T-helper 1 cell treated with Interleukin-12 subunit alpha and Interleukin-12 subunit beta and Interleukin-4 antibody, amounts not matched to agents 30 μg/mL and 1 μg/mL, for 36 hours (primary cell): ENCODE measurements at regions not wholly inside any gene's neighbourhood (a gene's known extent, or its start where the extent isn't known, plus 50 kb on each side); places are given as distances from the start of the nearest gene placed in this dataset.
"Not testable (repeated sequence)": the region's sequence is repeated elsewhere in the genome, so short reads cannot be mapped to it uniquely, and the experiment has no call there.

Experiments
- H3K27ac Mint-ChIP-seq: one replicate; pipeline ENCODE4 v1.8.0; 2021; ENCODE audit warnings: mild to moderate bottlenecking, mixed read lengths
- H3K27me3 Mint-ChIP-seq: one replicate; pipeline ENCODE4 v1.8.0; 2021; ENCODE audit warnings: low read depth, mixed read lengths
- H3K36me3 Mint-ChIP-seq: one replicate; pipeline ENCODE4 v1.8.0; 2021; ENCODE audit warnings: low read depth, mixed read lengths
- H3K4me1 Mint-ChIP-seq: one replicate; pipeline ENCODE4 v1.8.0; 2021; ENCODE audit warnings: low read depth, mixed read lengths
- H3K4me3 Mint-ChIP-seq: one replicate; pipeline ENCODE4 v1.8.0; 2021; ENCODE audit warnings: mild to moderate bottlenecking, moderate library complexity, mixed read lengths
- H3K9me3 Mint-ChIP-seq: one replicate; pipeline ENCODE4 v1.8.0; 2021; ENCODE audit warnings: mixed read lengths

DNA sequence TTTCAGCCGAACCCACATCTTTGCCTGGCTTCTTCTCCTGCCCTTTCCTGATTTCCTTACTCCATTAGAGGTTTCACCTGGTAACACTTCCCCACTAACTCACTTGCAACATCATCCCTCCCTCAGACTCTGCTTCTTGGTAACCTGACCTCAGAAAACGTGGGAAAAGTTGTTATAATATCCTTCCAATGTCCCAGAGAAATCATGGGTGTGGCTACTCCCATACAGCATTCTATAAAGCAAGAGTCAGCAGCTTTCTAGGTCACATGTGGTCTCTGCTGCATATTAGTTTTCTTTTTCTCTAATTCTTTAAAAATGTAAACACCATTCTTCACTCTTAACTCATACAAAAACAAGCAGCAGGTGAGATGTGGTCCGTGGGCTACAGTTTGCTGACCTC is 283.1 kb upstream of the MAOA start:
- H3K27ac Mint-ChIP-seq: no peak overlapping the region
- H3K4me1 Mint-ChIP-seq: no peaks in the 10 kb centered on the region
- peaks cover 4% of the 10 kb centered on the region for H3K9me3 Mint-ChIP-seq
- no peak overlapping the region for H3K4me3 Mint-ChIP-seq
- no peaks in the 10 kb centered on the region for H3K27me3 Mint-ChIP-seq
- no peaks in the 10 kb centered on the region for H3K36me3 Mint-ChIP-seq

DNA sequence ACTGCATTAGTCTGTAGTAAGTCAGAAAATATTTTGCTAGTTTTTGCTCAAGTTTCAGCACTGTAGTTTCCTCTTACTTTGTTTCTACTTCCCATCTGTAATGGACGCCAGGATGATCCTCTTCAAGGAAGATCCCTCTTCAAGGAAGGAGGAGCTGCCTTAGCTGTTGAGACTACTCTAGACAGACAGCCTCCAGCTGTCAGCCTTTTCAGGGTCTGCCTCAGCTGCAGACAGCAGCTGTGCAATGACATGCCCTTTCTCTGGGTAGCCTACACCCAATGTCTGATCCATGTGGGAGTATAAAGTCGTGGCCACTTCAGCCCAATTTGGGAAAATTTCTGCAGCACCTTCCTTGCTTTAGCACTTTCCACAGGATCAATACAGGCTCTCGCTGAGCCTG is 281.0 kb upstream of the MAOA start:
- H3K4me1 Mint-ChIP-seq: no peaks in the 10 kb centered on the region
- H3K4me3 Mint-ChIP-seq: no peak overlapping the region
- no peaks in the 10 kb centered on the region for H3K36me3 Mint-ChIP-seq
- no peaks in the 10 kb centered on the region for H3K27me3 Mint-ChIP-seq
- H3K9me3 Mint-ChIP-seq: peaks cover 4% of the 10 kb centered on the region
- no peak overlapping the region for H3K27ac Mint-ChIP-seq

GRCh38 chrX:43380704-43381103 is 275.4 kb upstream of the MAOA start:
- no peaks in the 10 kb centered on the region for H3K27me3 Mint-ChIP-seq
- no peaks in the 10 kb centered on the region for H3K9me3 Mint-ChIP-seq
- H3K4me1 Mint-ChIP-seq: no peaks in the 10 kb centered on the region
- no peak overlapping the region for H3K27ac Mint-ChIP-seq
- no peaks in the 10 kb centered on the region for H3K36me3 Mint-ChIP-seq
- H3K4me3 Mint-ChIP-seq: no peak overlapping the region

DNA sequence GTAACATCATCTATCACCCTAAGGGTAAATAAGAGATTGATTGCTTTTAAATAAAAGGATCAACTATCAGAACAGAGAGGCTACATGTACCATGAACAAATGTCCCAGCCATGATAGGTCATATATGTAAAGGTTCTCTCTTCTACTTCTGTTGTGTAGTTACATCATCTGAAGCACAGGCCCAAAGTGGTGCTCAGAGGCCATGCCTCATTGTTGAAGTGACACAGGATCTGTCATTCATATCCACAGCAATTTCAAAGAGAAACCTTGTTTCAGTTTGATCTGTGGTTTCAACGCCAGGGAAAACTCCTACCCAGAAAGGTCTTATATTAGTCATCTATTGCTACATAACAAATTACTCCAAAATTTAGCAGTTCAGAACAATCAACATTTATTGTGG is 269.2 kb upstream of the MAOA start:
- no peaks in the 10 kb centered on the region for H3K36me3 Mint-ChIP-seq
- no peak overlapping the region for H3K27ac Mint-ChIP-seq
- no peaks in the 10 kb centered on the region for H3K27me3 Mint-ChIP-seq
- H3K4me3 Mint-ChIP-seq: no peak overlapping the region
- no peaks in the 10 kb centered on the region for H3K9me3 Mint-ChIP-seq
- no peaks in the 10 kb centered on the region for H3K4me1 Mint-ChIP-seq

- H3K9me3 Mint-ChIP-seq: no peaks in the 10 kb centered on the region
- H3K36me3 Mint-ChIP-seq: no peaks in the 10 kb centered on the region
These were observed 250.9 kb upstream of the MAOA start for GRCh38 chrX:43405191-43405590.

DNA sequence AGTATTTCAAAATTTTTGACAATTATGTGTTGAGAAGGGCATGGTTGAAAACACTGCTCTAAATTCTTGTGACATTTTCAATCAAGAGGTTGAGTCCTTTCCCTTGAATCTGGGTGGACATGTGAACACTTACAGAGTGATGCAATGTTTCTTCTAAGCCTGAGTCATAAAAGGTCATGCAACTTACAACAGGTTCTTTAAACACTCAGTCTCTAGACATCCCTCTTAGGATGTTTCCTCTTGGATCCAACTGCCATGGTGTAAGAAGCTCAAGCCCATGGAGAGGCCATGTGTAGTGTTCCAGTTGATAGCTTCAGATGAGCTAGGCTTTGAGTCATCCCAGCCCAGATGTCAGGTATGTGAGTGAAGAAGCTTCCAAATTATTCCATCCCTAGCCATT is 232.2 kb upstream of the MAOA start:
- H3K27me3 Mint-ChIP-seq: no peaks in the 10 kb centered on the region
- no peaks in the 10 kb centered on the region for H3K9me3 Mint-ChIP-seq
- H3K4me3 Mint-ChIP-seq: no peak overlapping the region
- H3K36me3 Mint-ChIP-seq: no peaks in the 10 kb centered on the region
- H3K4me1 Mint-ChIP-seq: no peaks in the 10 kb centered on the region
- H3K27ac Mint-ChIP-seq: no peak overlapping the region

More at GRCh38 chrX:43405191-43405590, 250.9 kb upstream of the MAOA start:
- Mint-ChIP-seq H3K4me1 (no peaks in the 10 kb centered on the region), H3K27ac (no peak overlapping the region), H3K4me3 (no peak overlapping the region), H3K27me3 (no peaks in the 10 kb centered on the region)

DNA sequence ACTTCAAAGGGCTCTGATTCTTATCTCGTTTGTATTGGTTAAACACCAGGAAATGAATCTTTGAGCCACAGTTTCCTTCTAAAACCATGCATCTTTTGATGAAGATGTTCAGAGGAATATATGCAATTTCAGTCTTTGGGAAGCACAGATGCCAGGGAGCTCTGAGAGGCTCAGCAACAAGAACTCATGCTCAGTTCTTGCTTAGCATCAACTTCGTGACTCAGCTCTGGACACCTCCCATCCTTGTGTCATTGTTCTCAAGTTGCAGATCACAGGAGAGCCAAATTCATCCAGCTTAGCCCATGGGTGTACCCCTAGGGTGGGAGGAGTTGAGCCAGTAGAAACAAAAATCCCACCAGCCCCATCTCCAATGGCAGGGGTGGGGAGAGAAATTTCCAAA is 219.6 kb upstream of the MAOA start:
- no peaks in the 10 kb centered on the region for H3K9me3 Mint-ChIP-seq
- H3K27me3 Mint-ChIP-seq: no peaks in the 10 kb centered on the region
- H3K27ac Mint-ChIP-seq: no peak overlapping the region

GRCh38 chrX:43446752-43447151 is 209.3 kb upstream of the MAOA start:
- H3K9me3 Mint-ChIP-seq: peaks cover 17% of the 10 kb centered on the region
- no peak overlapping the region for H3K4me3 Mint-ChIP-seq
- no peaks in the 10 kb centered on the region for H3K36me3 Mint-ChIP-seq
- H3K4me1 Mint-ChIP-seq: no peaks in the 10 kb centered on the region
- H3K27me3 Mint-ChIP-seq: no peaks in the 10 kb centered on the region
- H3K27ac Mint-ChIP-seq: no peak overlapping the region

More for the DNA sequence above, 219.6 kb upstream of the MAOA start:
- no peaks in the 10 kb centered on the region for H3K36me3 Mint-ChIP-seq
- H3K4me1 Mint-ChIP-seq: no peaks in the 10 kb centered on the region
- no peak overlapping the region for H3K4me3 Mint-ChIP-seq

- no peak overlapping the region for H3K27ac Mint-ChIP-seq
- H3K9me3 Mint-ChIP-seq: peaks cover 21% of the 10 kb centered on the region
- no peak overlapping the region for H3K4me3 Mint-ChIP-seq
- no peaks in the 10 kb centered on the region for H3K27me3 Mint-ChIP-seq
- no peaks in the 10 kb centered on the region for H3K4me1 Mint-ChIP-seq
- H3K36me3 Mint-ChIP-seq: no peaks in the 10 kb centered on the region
These were observed 207.4 kb upstream of the MAOA start for GRCh38 chrX:43448688-43449087.

- H3K27me3 Mint-ChIP-seq: no peaks in the 10 kb centered on the region
- no peaks in the 10 kb centered on the region for H3K36me3 Mint-ChIP-seq
- H3K27ac Mint-ChIP-seq: no peak overlapping the region
- no peaks in the 10 kb centered on the region for H3K4me1 Mint-ChIP-seq
- H3K4me3 Mint-ChIP-seq: no peak overlapping the region
- H3K9me3 Mint-ChIP-seq: peaks cover 23% of the 10 kb centered on the region
These were observed 205.7 kb upstream of the MAOA start for GRCh38 chrX:43450355-43450754.

DNA sequence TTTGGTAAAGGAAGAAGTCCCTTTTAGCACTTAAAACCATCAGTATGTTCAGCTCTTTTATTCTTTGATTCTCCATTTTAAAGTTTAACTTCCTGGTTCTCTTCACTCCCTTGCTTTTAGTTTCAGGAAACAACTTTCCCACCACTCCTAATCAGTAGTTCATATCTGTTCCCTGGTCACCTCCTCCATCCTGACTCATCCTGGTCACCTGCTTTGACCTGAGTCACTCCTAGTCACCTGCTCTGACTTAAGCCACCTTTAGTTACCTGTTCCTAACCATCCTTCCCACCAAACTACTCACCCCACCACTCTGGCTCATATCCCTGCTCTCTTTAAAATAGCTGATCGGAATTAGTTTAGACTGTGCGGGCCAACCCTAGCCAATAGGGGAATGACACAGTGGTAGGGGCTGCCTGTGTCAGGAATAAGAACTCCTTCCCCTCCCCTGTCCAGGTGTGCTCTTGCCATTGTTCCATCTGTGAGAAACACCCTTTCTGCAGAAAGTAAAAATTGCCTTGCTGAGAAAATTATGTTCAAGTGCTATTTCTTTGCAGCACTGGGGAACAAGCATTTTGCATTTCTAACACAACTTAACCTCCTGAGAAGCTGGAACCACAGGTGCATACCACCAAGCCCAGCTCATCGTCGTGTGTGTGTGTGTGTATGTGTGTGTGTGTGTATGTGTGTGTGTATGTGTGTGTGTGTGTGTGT is 204.0 kb upstream of the MAOA start:
- not testable (repeated sequence) for H3K27me3 Mint-ChIP-seq, H3K4me1 Mint-ChIP-seq, H3K36me3 Mint-ChIP-seq, H3K27ac Mint-ChIP-seq, H3K4me3 Mint-ChIP-seq
- H3K9me3 Mint-ChIP-seq: peaks cover 28% of the 10 kb centered on the region

DNA sequence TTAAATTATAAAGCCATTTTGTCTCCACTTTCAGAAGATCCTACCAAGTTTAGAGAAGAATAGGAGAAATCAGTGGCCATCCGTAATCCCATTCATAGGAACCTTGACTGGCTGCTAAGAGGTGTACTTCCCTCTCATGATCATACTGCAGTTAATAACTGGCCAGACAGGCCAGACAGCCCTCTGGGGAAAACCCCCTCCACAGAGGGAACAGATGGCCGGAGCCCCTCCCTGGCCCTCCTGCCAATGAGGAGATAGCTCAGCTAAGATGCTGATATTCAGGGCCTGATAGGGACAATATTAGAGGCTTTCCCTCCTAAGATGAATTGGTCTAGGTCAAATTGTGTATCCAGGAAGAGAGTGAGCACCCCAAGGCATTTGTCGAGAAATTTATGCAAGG is 200.0 kb upstream of the MAOA start:
- H3K36me3 Mint-ChIP-seq: no peaks in the 10 kb centered on the region
- H3K4me3 Mint-ChIP-seq: no peak overlapping the region
- no peaks in the 10 kb centered on the region for H3K27me3 Mint-ChIP-seq
- H3K4me1 Mint-ChIP-seq: no peaks in the 10 kb centered on the region
- H3K27ac Mint-ChIP-seq: no peak overlapping the region
- H3K9me3 Mint-ChIP-seq: peaks cover 18% of the 10 kb centered on the region

GRCh38 chrX:43456906-43457305 is 199.2 kb upstream of the MAOA start:
- Mint-ChIP-seq H3K27me3 (no peaks in the 10 kb centered on the region), H3K4me1 (no peaks in the 10 kb centered on the region), H3K9me3 (peaks cover 13% of the 10 kb centered on the region), H3K36me3 (no peaks in the 10 kb centered on the region), H3K27ac (no peak overlapping the region), H3K4me3 (no peak overlapping the region)

DNA sequence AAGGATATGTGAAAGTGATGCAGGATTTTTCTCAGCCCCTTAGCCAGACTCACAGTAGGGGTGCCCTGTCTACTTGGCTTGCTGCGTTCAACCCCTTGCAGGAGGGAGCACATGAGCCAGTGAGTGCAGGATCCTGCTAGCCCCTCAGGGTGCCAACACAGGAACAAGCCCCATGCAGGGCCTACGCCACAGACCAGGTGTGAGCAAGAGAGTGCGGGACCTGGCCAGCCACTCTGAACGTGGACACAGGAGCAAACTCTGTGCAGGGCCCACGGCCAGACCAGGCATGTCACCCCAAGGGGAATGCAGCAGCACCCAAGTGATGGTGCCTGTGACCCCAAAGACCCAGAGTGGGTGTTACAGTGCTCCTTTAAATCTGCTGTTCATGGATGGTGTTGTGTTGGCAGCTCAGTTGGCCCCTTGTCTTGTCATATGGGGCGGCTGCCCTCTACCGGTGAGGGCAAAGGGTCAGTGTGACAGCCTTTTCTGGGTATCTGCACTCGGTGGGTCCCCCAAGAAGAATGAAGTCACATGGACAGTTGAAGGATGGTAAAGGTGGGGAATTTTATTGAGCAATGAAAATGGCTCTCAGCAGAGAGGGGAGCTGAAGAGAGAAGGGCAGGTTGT is 188.4 kb upstream of the MAOA start:
- Mint-ChIP-seq H3K4me1 (no peaks in the 10 kb centered on the region), H3K36me3 (peaks cover 3% of the 10 kb centered on the region), H3K4me3 (no peak overlapping the region), H3K27ac (no peak overlapping the region), H3K9me3 (peaks cover 4% of the 10 kb centered on the region), H3K27me3 (no peaks in the 10 kb centered on the region)

- Mint-ChIP-seq H3K4me3 (no peak overlapping the region), H3K27ac (no peak overlapping the region), H3K36me3 (peaks cover 3% of the 10 kb centered on the region), H3K27me3 (no peaks in the 10 kb centered on the region), H3K4me1 (no peaks in the 10 kb centered on the region), H3K9me3 (peaks cover 4% of the 10 kb centered on the region)
These were observed 186.6 kb upstream of the MAOA start for GRCh38 chrX:43469391-43470054.
